ENCODE measurements at regions not wholly inside any gene's neighbourhood (a gene's known extent, or its start where the extent isn't known, plus 50 kb on each side); places are given as distances from the start of the nearest gene placed in this dataset.

DNA sequence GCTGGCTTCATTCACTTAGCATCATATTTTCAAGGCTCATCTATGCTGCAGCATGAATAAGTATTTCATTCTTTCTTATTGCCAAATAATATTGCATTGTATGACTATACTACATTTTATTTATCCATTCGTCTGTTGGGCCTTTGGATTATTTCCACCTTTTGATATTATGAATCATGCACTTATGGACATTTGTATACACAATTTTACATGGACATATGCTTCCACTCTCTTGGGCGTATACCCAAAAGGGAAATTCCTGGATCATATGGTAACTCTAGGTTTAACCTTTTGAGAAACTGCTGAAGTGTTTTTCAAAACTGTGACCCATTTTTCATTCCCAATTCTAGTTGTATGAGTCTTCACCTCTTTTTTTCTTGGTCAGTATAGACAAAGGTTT, 80.3 kb upstream of the GNAI1 start:
- no peak for TF ChIP-seq CTCF (IDR thresholded peaks at IDR 0.05)

DNA sequence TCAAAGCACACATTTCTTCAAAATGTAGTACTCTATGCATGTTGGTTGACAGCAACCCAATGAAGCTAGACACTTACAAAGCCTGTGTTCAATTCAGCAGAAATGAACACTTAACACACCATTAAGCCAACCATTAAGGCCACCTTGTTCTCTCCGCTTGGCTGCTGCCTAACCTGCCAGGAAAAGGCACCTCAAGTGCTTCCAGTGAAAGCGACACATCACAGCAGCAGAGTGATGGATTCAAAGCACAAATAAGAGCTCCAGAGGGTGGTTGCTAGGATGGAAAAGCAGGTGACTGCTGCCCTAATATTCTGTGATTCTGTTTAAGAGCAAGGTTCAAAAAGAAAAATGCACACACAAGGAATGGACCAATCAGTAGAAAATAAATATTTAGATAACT, 81.5 kb upstream of the GNAI1 start:
- TF ChIP-seq CTCF (IDR thresholded peaks at IDR 0.05), result no peak

DNA sequence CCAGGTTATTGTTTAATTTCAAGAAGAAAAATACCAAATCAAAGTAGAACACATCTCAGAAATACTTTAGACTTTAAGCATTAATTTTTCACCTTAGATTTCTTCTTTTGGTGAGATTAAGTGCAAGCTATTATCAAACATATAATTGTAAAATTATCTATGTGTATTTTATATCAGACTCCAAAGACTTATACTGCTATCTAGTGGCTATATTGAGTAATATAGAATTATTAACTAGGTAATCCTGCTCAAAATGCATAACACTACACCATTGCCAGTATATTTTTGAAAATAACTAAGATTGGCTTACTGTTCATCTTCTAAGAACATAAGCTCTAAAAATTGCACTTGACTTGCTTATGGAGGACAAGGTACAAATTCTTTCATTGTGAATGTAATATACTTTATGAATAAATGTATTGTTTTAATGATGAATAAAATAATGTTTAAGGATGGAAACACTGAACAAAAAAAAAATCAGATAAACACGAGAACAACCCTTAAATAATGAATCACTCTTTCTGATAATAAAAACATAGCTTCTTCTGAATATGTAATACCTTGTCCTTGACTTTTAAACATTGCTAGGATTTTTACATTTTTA, 86.7 kb upstream of the GNAI1 start:
- TF ChIP-seq CTCF (IDR thresholded peaks at IDR 0.05), result peak; percentile 54

DNA sequence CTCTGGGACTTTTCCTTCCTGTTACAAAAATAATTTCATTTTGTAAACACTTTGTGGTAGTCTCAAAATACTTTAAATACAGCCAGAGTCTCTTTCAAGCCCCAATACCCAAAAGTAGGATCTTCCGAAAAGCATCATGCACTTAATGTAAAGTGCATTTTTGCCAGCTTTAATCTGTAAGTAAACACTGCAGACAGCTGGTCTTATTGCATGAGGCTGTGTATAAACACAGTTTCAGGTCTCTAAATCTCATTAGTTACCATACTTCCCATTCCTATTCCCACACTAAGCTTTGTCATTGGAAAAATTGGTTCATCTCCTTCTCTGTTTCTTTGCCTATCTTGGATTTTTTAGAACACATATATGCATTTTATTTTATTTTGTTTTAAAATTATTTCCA, 87.6 kb upstream of the GNAI1 start:
- no peak for TF ChIP-seq CTCF (IDR thresholded peaks at IDR 0.05)

GRCh38 chr7:80044796-80045195, 89.8 kb upstream of the GNAI1 start:
- TF ChIP-seq CTCF (IDR thresholded peaks at IDR 0.05), result no peak

GRCh38 chr7:80040752-80041151, 93.9 kb upstream of the GNAI1 start:
- TF ChIP-seq CTCF (IDR thresholded peaks at IDR 0.05), result no peak

GRCh38 chr7:80040335-80040734, 94.3 kb upstream of the GNAI1 start:
- no peak for TF ChIP-seq CTCF (IDR thresholded peaks at IDR 0.05)

GRCh38 chr7:80039251-80039884, 95.3 kb upstream of the GNAI1 start:
- no peak for TF ChIP-seq CTCF (IDR thresholded peaks at IDR 0.05)

All from LNCAP (cell line).